Adrenal gland (tissue), 9 donors: ENCODE measurements at regions not wholly inside any gene's neighbourhood (a gene's known extent, or its start where the extent isn't known, plus 50 kb on each side); places are given as distances from the start of the nearest gene placed in this dataset.

ENCODE experiments used
- DNase-seq, 7 donors: peaks; one replicate each; pipeline ENCODE4 v3.0.0-alpha.2; 2019 to 2020
- H3K27ac ChIP-seq, 5 donors: fragments of 200-600 bp; sonication (generic) in 4 of 5; 1 replicate in 3 of 5; 2 replicates in 2 of 5; pipeline versions ENCODE4 v1.5.1 to v1.8.0; 2016 to 2020; ENCODE audit warnings: mild to moderate bottlenecking in 1 of 5
- H3K27me3 ChIP-seq: fragments of 200-600 bp; 2 replicates; pipeline ENCODE4 v1.8.0; 2021
- H3K36me3 ChIP-seq, 2 donors: fragments of 200-600 bp; replicated peaks in 1 of 2; 1 replicate in 1 of 2; 2 replicates in 1 of 2; pipeline versions ENCODE4 v1.5.1 to v1.8.0; 2018 to 2022
- H3K4me1 ChIP-seq, 2 donors: fragments of 200-600 bp; replicated peaks in 1 of 2; 1 replicate in 1 of 2; 2 replicates in 1 of 2; pipeline versions ENCODE4 v1.5.1 to v1.8.0; 2018 to 2021
- H3K4me3 ChIP-seq, 4 donors: fragments of 200-600 bp; sonication (generic) in 3 of 4; one replicate each; pipeline ENCODE4 v1.5.1; 2016 to 2018
- H3K9me3 ChIP-seq, 3 donors: fragments of 200-600 bp; sonication (generic) in 1 of 3; replicated peaks in 1 of 3; 1 replicate in 2 of 3; 2 replicates in 1 of 3; pipeline versions ENCODE4 v1.5.1 to v1.8.0; 2016 to 2021
- POLR2A ChIP-seq, 2 donors: fragments of 450-650 bp; IDR thresholded peaks; one replicate each; pipeline ENCODE4 v1.6.1; 2017; ENCODE audit warnings: antibody characterized with exemption in 2 of 2, mild to moderate bottlenecking in 2 of 2, moderate library complexity in 1 of 2
- WGBS, 4 donors: extraction: QIAGEN DNeasy Blood & Tissue Kit in 2 of 4; methylation state at CpG; one replicate each; pipeline versions ENCODE4 v1.1.5 to v1.1.7; 2013 to 2017; 5-methylcytosine and 5-hydroxymethylcytosine counted together
- intact Hi-C, 2 donors: fragments of 100-400 bp; cut with DNase I; formaldehyde crosslinking; loops; one replicate each; pipeline versions ENCODE4 v1.14.1 to v1.15.0; 2022 to 2023
- TF ChIP-seq, protein P1 (sequence below), 6 experiments: fragments of 450-650 bp in 4 of 6; fragments of 200-600 bp in 2 of 6; sonication (generic) in 1 of 6; IDR thresholded peaks; 1 replicate in 5 of 6; 2 replicates in 1 of 6; pipeline versions ENCODE4 v1.5.1 to v1.8.0; 2016 to 2021; ENCODE audit warnings: antibody characterized with exemption in 6 of 6, mild to moderate bottlenecking in 2 of 6, moderate library complexity in 1 of 6
- donor health status: healthy with polysubstance abuse.
- donor health status: Bipolar disorder and iron deficiency.
- donor health status: DM: yes; HTN: yes; CAD: no.
- donor health status: DM: no; HTN: no; CAD: no.
- donor health status: DM: no; HTN: no; CAD: no.

DNA sequence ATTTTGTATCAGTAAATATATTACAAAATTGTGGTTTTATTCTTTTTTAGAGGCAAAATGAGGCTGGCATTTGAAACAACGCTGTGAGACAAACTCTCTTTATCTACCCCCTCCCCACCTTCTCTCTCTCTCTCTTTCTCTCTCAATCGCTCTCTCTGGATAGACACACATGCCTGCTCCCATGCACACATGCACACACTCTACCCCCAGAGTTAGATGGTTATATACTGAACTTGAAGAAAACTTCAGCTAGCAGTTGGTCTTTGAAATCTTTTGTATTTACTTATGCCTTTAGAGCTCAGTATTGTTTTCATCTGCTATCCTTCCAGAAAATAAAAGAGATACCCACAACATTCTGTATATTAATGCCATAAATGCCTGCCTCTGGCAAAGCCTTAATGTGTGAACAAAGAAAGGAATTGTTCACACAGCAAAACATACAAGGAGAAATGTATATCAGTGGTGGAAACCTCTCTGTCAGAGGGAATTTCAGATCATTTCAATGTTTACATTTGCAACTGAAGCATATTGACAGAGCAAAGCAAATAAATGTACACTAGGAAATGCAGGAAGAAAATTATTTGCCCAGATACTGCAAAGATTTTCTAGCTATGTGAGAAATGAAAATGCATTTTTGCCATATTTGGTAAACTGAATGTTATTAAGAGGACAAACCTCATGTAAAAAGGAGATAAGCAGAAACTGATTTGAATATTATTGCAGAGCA is 217.0 kb upstream of the UBE2E3 start:
- Histone ChIP-seq H3K27ac (no peak overlapping the region), H3K27me3 (no peaks in the 10 kb centered on the region), H3K9me3 (no peaks in the 10 kb centered on the region), H3K36me3 (no peaks in the 10 kb centered on the region), H3K4me3 (no peak overlapping the region), H3K4me1 (no peaks in the 10 kb centered on the region)
- TF ChIP-seq, protein P1, sequence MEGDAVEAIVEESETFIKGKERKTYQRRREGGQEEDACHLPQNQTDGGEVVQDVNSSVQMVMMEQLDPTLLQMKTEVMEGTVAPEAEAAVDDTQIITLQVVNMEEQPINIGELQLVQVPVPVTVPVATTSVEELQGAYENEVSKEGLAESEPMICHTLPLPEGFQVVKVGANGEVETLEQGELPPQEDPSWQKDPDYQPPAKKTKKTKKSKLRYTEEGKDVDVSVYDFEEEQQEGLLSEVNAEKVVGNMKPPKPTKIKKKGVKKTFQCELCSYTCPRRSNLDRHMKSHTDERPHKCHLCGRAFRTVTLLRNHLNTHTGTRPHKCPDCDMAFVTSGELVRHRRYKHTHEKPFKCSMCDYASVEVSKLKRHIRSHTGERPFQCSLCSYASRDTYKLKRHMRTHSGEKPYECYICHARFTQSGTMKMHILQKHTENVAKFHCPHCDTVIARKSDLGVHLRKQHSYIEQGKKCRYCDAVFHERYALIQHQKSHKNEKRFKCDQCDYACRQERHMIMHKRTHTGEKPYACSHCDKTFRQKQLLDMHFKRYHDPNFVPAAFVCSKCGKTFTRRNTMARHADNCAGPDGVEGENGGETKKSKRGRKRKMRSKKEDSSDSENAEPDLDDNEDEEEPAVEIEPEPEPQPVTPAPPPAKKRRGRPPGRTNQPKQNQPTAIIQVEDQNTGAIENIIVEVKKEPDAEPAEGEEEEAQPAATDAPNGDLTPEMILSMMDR (IDR thresholded peaks at IDR 0.05) = no peak
- no peak for TF ChIP-seq POLR2A (IDR thresholded peaks at IDR 0.05)
- WGBS, 4 donors = 69 to 74% (median 72%) methylated on average over 2 of the region's 2 CpGs
- intact Hi-C loops = no loop called here
- DNase-seq = no peak

DNA sequence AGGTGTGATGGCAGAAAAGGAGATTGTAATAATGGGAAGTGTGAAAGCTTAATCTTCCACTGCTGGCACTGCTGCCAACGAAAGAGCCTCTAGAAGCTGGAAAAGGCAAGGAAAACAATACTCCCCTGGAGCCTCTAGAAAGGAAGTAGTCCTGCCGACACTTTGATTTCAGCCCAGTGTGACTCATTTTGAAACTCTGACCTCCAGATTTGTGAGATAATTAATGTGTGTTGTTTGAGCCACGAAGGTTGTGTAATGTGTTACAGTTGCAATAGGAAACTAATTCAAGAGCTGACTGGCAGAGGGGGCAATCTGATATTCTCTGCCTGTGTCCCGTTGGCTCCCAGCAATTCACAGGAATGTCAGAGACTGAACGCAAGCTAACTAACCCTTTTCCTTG is 219.2 kb upstream of the UBE2E3 start:
- DNase-seq = peak in 1 of 7 donors; percentile 15
- H3K4me1 ChIP-seq = no peaks in the 10 kb centered on the region
- intact Hi-C loops = no loop called here
- no peak overlapping the region for H3K4me3 ChIP-seq
- H3K36me3 ChIP-seq = no peaks in the 10 kb centered on the region
- H3K27ac ChIP-seq = no peak overlapping the region
- 28 to 39% (median 36%) methylated on average over 4 to 5 of the region's 5 CpGs for WGBS, 4 donors
- TF ChIP-seq, protein P1 (IDR thresholded peaks at IDR 0.05) = no peak
- no peak for TF ChIP-seq POLR2A (IDR thresholded peaks at IDR 0.05)
- no peaks in the 10 kb centered on the region for H3K27me3 ChIP-seq
- no peaks in the 10 kb centered on the region for H3K9me3 ChIP-seq

DNA sequence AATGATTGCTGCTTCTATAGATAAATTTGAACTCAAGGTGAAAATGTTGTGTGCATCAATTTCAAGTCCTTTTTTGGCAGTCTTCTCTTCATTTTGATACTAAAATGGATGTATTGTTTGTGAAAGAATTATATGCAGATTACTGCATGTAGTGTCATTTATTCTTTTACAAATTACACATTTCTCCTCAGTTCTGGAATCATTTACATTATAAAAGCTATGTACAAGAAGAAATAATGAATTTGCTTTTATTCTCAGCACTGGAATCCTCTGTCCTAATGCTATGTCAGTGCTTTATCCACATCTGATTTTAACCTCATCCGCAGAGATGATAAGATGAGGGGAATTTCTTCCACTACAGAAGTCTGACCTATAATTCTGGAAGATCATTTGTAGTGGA is 220.8 kb upstream of the UBE2E3 start:
- intact Hi-C loops = no loop called here
- TF ChIP-seq, protein P1 (IDR thresholded peaks at IDR 0.05) = no peak
- TF ChIP-seq POLR2A (IDR thresholded peaks at IDR 0.05) = no peak
- Histone ChIP-seq H3K9me3 (no peaks in the 10 kb centered on the region), H3K27me3 (no peaks in the 10 kb centered on the region), H3K4me1 (no peaks in the 10 kb centered on the region), H3K27ac (no peak overlapping the region), H3K4me3 (no peak overlapping the region), H3K36me3 (no peaks in the 10 kb centered on the region)
- no peak for DNase-seq
- WGBS, 4 donors = 95 to 100% (median 98%) methylated on average over 1 of the region's 1 CpG

DNA sequence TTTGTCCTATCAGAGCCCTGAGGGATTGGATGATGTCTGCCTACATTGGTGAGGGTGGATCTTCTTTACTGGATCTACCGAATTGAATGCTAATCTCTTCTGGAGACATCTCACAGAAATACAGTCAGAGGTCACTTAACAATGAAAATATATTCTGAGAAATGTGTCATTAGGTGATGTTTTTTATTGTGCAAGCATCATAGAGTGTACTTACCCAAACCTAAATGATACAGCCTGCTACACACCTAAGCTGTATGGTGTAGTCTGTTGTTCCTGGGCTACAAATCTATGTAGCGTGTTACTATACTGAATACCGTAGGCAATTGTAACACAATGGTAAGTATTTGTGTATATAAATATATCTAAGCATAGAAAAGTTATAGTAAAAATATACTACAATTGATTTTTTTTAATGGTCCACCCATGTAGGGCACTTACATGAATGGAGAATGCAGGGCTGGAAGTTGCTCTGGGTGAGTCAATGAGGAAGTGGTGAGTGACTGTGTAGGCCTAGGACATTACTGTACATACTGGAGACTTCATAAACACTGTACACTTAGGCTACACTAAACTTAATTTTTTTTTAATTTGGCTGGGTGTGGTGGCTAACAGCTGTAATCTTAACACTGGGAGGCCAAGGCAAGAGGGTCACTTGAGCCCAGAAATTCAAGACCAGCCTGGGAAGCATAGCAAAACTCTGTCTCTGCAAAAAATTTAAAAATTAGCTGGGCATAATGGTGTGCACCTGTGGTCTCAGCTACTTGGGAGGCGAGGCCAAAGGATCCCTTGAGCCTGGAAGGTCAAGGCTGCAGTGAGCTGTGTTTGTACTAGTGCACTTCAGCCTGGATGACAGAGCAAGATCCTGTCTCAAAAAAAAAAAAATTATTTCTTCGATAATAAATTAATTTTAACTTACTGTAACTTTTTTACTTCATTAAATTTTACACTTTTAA is 226.3 kb upstream of the UBE2E3 start:
- intact Hi-C loops = no loop called here
- Histone ChIP-seq H3K4me1 (no peaks in the 10 kb centered on the region), H3K27me3 (no peaks in the 10 kb centered on the region), H3K36me3 (no peaks in the 10 kb centered on the region), H3K9me3 (no peaks in the 10 kb centered on the region), H3K27ac (no peak overlapping the region), H3K4me3 (no peak overlapping the region)
- no peak for DNase-seq
- TF ChIP-seq, protein P1 (IDR thresholded peaks at IDR 0.05) = no peak
- TF ChIP-seq POLR2A (IDR thresholded peaks at IDR 0.05) = no peak
- 79 to 88% (median 85%) methylated on average over 5 of the region's 5 CpGs for WGBS, 4 donors
